Transverse colon (tissue), 4 donors: ENCODE measurements at regions not wholly inside any gene's neighbourhood (a gene's known extent, or its start where the extent isn't known, plus 50 kb on each side); places are given as distances from the start of the nearest gene placed in this dataset.
"Not testable (repeated sequence)": the region's sequence is repeated elsewhere in the genome, so short reads cannot be mapped to it uniquely, and the experiment has no call there.

ENCODE experiments used
- DNase-seq: peaks from one replicate; pipeline ENCODE4 v3.0.0-alpha.2; 2019
- H3K27ac ChIP-seq, 4 donors: fragments of 200-600 bp; sonication (generic); 2 replicates each; pipeline ENCODE4 v1.5.1; 2016 to 2018; ENCODE audit warnings: inconsistent platforms in 4 of 4
- H3K27me3 ChIP-seq: fragments of 200-600 bp; sonication (generic); 2 replicates; pipeline ENCODE4 v1.5.1; 2017; ENCODE audit warnings: inconsistent platforms
- H3K36me3 ChIP-seq, 4 donors: fragments of 200-600 bp; sonication (generic); 2 replicates each; pipeline ENCODE4 v1.5.1; 2017 to 2019; ENCODE audit warnings: inconsistent platforms in 4 of 4
- H3K4me1 ChIP-seq, 4 donors: fragments of 200-600 bp; sonication (generic); 2 replicates each; pipeline ENCODE4 v1.5.1; 2017 to 2020; ENCODE audit warnings: inconsistent platforms in 4 of 4
- H3K4me3 ChIP-seq, 4 donors: fragments of 200-600 bp; sonication (generic); 1 replicate in 1 of 4; 2 replicates in 3 of 4; pipeline versions ENCODE4 v1.5.1 to v1.6.1; 2017 to 2019; ENCODE audit warnings: inconsistent platforms in 4 of 4
- H3K9me3 ChIP-seq, 2 donors: fragments of 200-600 bp; sonication (generic); 2 replicates each; pipeline ENCODE4 v1.5.1; 2017 to 2019; ENCODE audit warnings: inconsistent platforms in 2 of 2
- CTCF ChIP-seq, 5 experiments: fragments of 200-600 bp in 3 of 5; fragments of 450-650 bp in 2 of 5; sonication (generic) in 3 of 5; IDR thresholded peaks; 1 replicate in 2 of 5; 2 replicates in 3 of 5; pipeline ENCODE4 v1.5.1; 2016 to 2017; ENCODE audit warnings: antibody characterized with exemption in 5 of 5, inconsistent platforms in 3 of 5, mild to moderate bottlenecking in 2 of 5, moderate library complexity in 1 of 5
- EP300 ChIP-seq: sonication (generic); formaldehyde crosslinking; IDR thresholded peaks from one replicate; pipeline ENCODE4 v1.6.1; 2017; ENCODE audit warnings: antibody characterized with exemption, low read depth
- POLR2A ChIP-seq: fragments of 450-650 bp; IDR thresholded peaks from one replicate; pipeline ENCODE4 v1.6.1; 2016; ENCODE audit warnings: antibody characterized with exemption, mild to moderate bottlenecking, moderate library complexity
- POLR2AphosphoS5 ChIP-seq, 3 donors: sonication (generic); formaldehyde crosslinking; IDR thresholded peaks; one replicate each; pipeline ENCODE4 v1.6.1; 2016; ENCODE audit warnings: antibody characterized with exemption in 3 of 3
- WGBS, 2 donors: methylation state at CpG; one replicate each; pipeline ENCODE4 v1.1.5; 2018; ENCODE audit warnings: low coverage in 1 of 2; 5-methylcytosine and 5-hydroxymethylcytosine counted together
- in situ Hi-C, 4 donors: fragments of 200-750 bp; cut with MboI; loops; one replicate each; pipeline versions ENCODE4 v1.15.0 to v1.15.1; 2017; ENCODE audit warnings: low sequenced_read_pairs in 3 of 4, low pct_ligation_motif_present in 1 of 4, low pct_unique_long_range_greater_than_20kb in 1 of 4
- intact Hi-C: fragments of 100-400 bp; cut with DNase I; formaldehyde crosslinking; loops from one replicate; pipeline ENCODE4 v1.15.1; 2023; ENCODE audit warnings: low total_unique reads

GRCh38 chr16:87160234-87160636, 157.0 kb downstream of the C16orf95 start:
- H3K4me1 ChIP-seq: no peaks in the 10 kb centered on the region
- in situ Hi-C loops (no loop called here), intact Hi-C loops (no loop called here)
- no peaks in the 10 kb centered on the region for H3K9me3 ChIP-seq
- no peak for DNase-seq
- H3K4me3 ChIP-seq: no peak overlapping the region
- no peaks in the 10 kb centered on the region for H3K36me3 ChIP-seq
- WGBS, 2 donors: 59% methylated on average over 15 of the region's 15 CpGs; no CpG with 5 or more reads in 1 of the 2 donors
- TF ChIP-seq EP300: no peak
- TF ChIP-seq POLR2A: no peak
- TF ChIP-seq POLR2AphosphoS5 (IDR thresholded peaks at IDR 0.05): no peak
- TF ChIP-seq CTCF (IDR thresholded peaks at IDR 0.05): no peak
- H3K27me3 ChIP-seq: peaks cover 3% of the 10 kb centered on the region
- no peak overlapping the region for H3K27ac ChIP-seq

GRCh38 chr16:87160701-87161337, 156.4 kb downstream of the C16orf95 start:
- no peak overlapping the region for H3K4me3 ChIP-seq
- no peaks in the 10 kb centered on the region for H3K9me3 ChIP-seq
- in situ Hi-C loops (no loop called here), intact Hi-C loops (no loop called here)
- H3K4me1 ChIP-seq: no peaks in the 10 kb centered on the region
- 64 to 69% methylated on average over 5 to 19 of the region's 19 CpGs for WGBS, 2 donors
- H3K27me3 ChIP-seq: peaks cover 3% of the 10 kb centered on the region
- no peak for TF ChIP-seq POLR2A
- no peak for TF ChIP-seq EP300
- TF ChIP-seq POLR2AphosphoS5 (IDR thresholded peaks at IDR 0.05): no peak
- TF ChIP-seq CTCF (IDR thresholded peaks at IDR 0.05): no peak
- no peaks in the 10 kb centered on the region for H3K36me3 ChIP-seq
- DNase-seq: no peak
- H3K27ac ChIP-seq: no peak overlapping the region

GRCh38 chr16:87161410-87161809, 155.8 kb downstream of the C16orf95 start:
- 83% methylated on average over 7 of the region's 7 CpGs; no CpG with 5 or more reads in 1 of the 2 donors for WGBS, 2 donors

GRCh38 chr16:87161822-87162676, 155.1 kb downstream of the C16orf95 start:
- Histone ChIP-seq H3K9me3 (no peaks in the 10 kb centered on the region), H3K4me1 (no peaks in the 10 kb centered on the region), H3K27ac (no peak overlapping the region), H3K36me3 (no peaks in the 10 kb centered on the region), H3K27me3 (peaks cover 3% of the 10 kb centered on the region), H3K4me3 (no peak overlapping the region)
- TF ChIP-seq CTCF (IDR thresholded peaks at IDR 0.05): no peak
- intact Hi-C loops: no loop called here
- in situ Hi-C loops: no loop called here
- no peak for DNase-seq
- WGBS, 2 donors: 78 to 88% methylated on average over 6 to 22 of the region's 22 CpGs

More at GRCh38 chr16:87161410-87161809, 155.8 kb downstream of the C16orf95 start:
- in situ Hi-C loops, H3K4me1 ChIP-seq, H3K36me3 ChIP-seq, H3K27me3 ChIP-seq, H3K4me3 ChIP-seq, H3K9me3 ChIP-seq, intact Hi-C loops, DNase-seq, H3K27ac ChIP-seq: not testable (repeated sequence)

GRCh38 chr16:87162799-87163198, 154.4 kb downstream of the C16orf95 start:
- intact Hi-C loops, in situ Hi-C loops: not testable (repeated sequence)

More at GRCh38 chr16:87162799-87163198, 154.4 kb downstream of the C16orf95 start:
- not testable (repeated sequence) for H3K27me3 ChIP-seq, H3K27ac ChIP-seq, H3K4me1 ChIP-seq, H3K9me3 ChIP-seq, DNase-seq, H3K4me3 ChIP-seq, H3K36me3 ChIP-seq
- WGBS, 2 donors: 89 to 94% methylated on average over 4 to 6 of the region's 22 CpGs
